Lung (tissue), 11 donors: ENCODE measurements at regions not wholly inside any gene's neighbourhood (a gene's known extent, or its start where the extent isn't known, plus 50 kb on each side); places are given as distances from the start of the nearest gene placed in this dataset.

Experiments used
- ATAC-seq: fragments of 200-7000 bp; cut with Tn5 transposase; one replicate; pipeline ENCODE4 v1.9.1; 2020; ENCODE audit warnings: moderate number of reproducible peaks; ENCODE audit not compliant: insufficient read depth, low FRiP score
- DNase-seq, 3 donors: peaks; one replicate each; pipeline ENCODE4 v3.0.0-alpha.2; 2013 to 2017
- H3K27ac ChIP-seq, 2 donors: one replicate each; pipeline ENCODE4 v1.5.1; 2013; ENCODE audit warnings: mild to moderate bottlenecking in 2 of 2, moderate library complexity in 2 of 2, control low read depth in 1 of 2, inconsistent platforms in 1 of 2, low read depth in 1 of 2, low read length in 1 of 2
- H3K27me3 ChIP-seq, 3 donors: one replicate each; pipeline ENCODE4 v1.5.1; 2013; ENCODE audit warnings: low read length in 2 of 3; ENCODE audit not compliant: control insufficient read depth in 3 of 3, insufficient read depth in 3 of 3
- H3K36me3 ChIP-seq, 4 donors: one replicate each; pipeline ENCODE4 v1.5.1; 2013; ENCODE audit warnings: low read length in 4 of 4, mild to moderate bottlenecking in 1 of 4, moderate library complexity in 1 of 4; ENCODE audit not compliant: control insufficient read depth in 4 of 4, insufficient read depth in 4 of 4
- H3K4me1 ChIP-seq, 5 donors: one replicate each; pipeline ENCODE4 v1.5.1; 2013; ENCODE audit warnings: low read length in 5 of 5, mild to moderate bottlenecking in 2 of 5, moderate library complexity in 1 of 5; ENCODE audit not compliant: control insufficient read depth in 5 of 5, insufficient read depth in 5 of 5
- H3K4me3 ChIP-seq: one replicate; pipeline ENCODE4 v1.5.1; 2013; ENCODE audit warnings: mild to moderate bottlenecking, control low read depth, moderate library complexity
- H3K9ac ChIP-seq, 2 donors: one replicate each; pipeline ENCODE4 v1.5.1; 2013; ENCODE audit warnings: low read length in 2 of 2, control low read depth in 1 of 2; ENCODE audit not compliant: insufficient read depth in 1 of 2
- H3K9me3 ChIP-seq, 4 donors: one replicate each; pipeline ENCODE4 v1.5.1; 2013; ENCODE audit warnings: low read length in 3 of 4, mild to moderate bottlenecking in 1 of 4, moderate library complexity in 1 of 4; ENCODE audit not compliant: control insufficient read depth in 4 of 4, insufficient read depth in 3 of 4
- WGBS, 2 donors: extraction: QIAGEN DNeasy Blood & Tissue Kit; methylation state at CpG; one replicate each; pipeline ENCODE4 v1.1.7; 2013; 5-methylcytosine and 5-hydroxymethylcytosine counted together
- TF ChIP-seq, protein P1 (sequence below): IDR thresholded peaks from 2 replicates; pipeline ENCODE4 v1.5.1; 2012; ENCODE audit warnings: mild to moderate bottlenecking; ENCODE audit errors: control extremely low read depth, extremely low read depth
- donor health status: control.
- donor health status: control.
- donor health status: Bipolar disorder and iron deficiency.
- donor health status: healthy.
- donor health status: DM: yes; HTN: yes; CAD: no.

DNA sequence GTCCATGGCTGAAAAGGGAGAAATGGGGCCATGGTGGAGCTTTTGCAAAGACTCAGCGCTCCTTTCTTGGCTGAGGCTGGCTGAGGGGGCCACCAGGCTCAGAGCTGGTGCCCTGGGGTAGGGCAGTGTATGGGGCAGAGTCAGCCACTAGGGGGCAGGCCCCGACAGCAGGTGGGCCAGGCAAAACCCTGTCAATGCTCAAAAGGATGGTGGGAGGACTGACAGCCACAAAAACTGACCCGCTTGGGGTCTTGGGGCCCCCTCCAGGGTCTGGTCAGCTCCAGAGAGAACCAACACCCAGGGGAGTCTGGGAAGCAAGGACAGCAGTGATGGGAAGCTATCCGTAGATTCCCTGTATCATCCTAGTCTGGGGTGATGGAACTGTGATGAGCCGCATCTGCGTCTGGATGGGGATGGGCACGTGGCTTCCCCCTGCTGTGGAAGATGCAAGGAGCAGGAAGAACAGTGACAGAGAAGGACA is 306.9 kb downstream of the DHX35 start:
- WGBS, 2 donors, result 48 to 54% methylated on average over 7 of the region's 7 CpGs
- DNase-seq (peak in 2 of 3 donors; percentile 51), ATAC-seq (peak; percentile 28)
- no peak overlapping the region for H3K4me3 ChIP-seq
- H3K9me3 ChIP-seq, result no peaks in the 10 kb centered on the region
- H3K36me3 ChIP-seq, result no peaks in the 10 kb centered on the region
- H3K27ac ChIP-seq, result no peak overlapping the region
- H3K4me1 ChIP-seq, result peaks cover 0 to 7% (median 0%) of the 10 kb centered on the region in 5 donors
- no peak overlapping the region for H3K9ac ChIP-seq
- TF ChIP-seq, protein P1, sequence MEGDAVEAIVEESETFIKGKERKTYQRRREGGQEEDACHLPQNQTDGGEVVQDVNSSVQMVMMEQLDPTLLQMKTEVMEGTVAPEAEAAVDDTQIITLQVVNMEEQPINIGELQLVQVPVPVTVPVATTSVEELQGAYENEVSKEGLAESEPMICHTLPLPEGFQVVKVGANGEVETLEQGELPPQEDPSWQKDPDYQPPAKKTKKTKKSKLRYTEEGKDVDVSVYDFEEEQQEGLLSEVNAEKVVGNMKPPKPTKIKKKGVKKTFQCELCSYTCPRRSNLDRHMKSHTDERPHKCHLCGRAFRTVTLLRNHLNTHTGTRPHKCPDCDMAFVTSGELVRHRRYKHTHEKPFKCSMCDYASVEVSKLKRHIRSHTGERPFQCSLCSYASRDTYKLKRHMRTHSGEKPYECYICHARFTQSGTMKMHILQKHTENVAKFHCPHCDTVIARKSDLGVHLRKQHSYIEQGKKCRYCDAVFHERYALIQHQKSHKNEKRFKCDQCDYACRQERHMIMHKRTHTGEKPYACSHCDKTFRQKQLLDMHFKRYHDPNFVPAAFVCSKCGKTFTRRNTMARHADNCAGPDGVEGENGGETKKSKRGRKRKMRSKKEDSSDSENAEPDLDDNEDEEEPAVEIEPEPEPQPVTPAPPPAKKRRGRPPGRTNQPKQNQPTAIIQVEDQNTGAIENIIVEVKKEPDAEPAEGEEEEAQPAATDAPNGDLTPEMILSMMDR, result peak; percentile 39
- H3K27me3 ChIP-seq, result peaks cover 0 to 6% (median 0%) of the 10 kb centered on the region in 3 donors

DNA sequence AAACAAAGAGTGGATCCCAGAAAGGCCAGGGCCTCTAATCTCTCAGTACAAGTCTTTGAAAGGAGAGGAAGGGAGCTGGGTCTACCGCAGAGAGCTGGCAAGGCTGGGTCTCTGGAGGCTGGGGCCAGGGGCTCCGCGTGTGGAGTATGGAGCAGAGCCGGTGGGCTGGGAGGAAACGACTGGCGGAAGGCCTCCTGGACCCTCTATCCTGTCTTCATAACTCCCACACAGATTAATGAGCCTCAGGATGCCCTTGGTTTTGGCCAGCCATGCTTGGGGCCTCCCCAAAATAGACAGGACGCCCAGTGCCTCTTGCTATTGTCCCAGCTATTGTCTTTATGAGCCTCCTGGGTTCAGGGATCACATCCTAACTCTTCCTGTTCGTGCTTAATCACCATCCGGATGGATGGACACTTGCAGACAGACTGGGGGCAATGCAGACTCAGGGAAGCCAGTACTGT is 306.4 kb downstream of the DHX35 start:
- H3K27ac ChIP-seq, result no peak overlapping the region

DNA sequence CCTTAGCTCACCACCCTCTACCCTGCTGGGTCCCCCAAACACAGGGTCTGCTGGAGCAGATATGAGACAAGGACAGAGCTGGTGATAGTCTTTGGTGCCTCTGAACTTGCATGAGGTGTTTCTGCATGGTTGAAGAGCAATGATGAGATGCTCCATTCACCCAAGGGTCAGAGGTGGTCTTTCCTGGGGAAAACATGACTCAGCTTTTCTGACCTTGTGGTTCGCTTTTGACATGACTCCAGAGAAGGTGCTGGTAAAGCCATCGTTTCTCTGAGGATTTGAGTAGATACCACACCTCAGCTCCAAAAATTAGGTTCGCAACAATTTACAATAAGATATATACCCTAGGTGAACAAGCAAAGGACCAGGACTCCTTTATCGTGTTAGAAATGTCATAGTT is 304.8 kb downstream of the DHX35 start:
- Histone ChIP-seq H3K36me3 (no peaks in the 10 kb centered on the region), H3K9me3 (no peaks in the 10 kb centered on the region), H3K4me1 (peaks cover 0 to 7% (median 0%) of the 10 kb centered on the region in 5 donors), H3K27me3 (peaks cover 0 to 6% (median 0%) of the 10 kb centered on the region in 3 donors), H3K4me3 (no peak overlapping the region), H3K9ac (no peak overlapping the region), H3K27ac (no peak overlapping the region)
- DNase-seq, result no peak
- WGBS, 2 donors, result 86 to 92% methylated on average over 4 of the region's 4 CpGs
- no peak for ATAC-seq
- TF ChIP-seq, protein P1, result no peak

More for the DNA sequence above, 306.4 kb downstream of the DHX35 start:
- TF ChIP-seq, protein P1, result no peak
- peaks cover 0 to 6% (median 0%) of the 10 kb centered on the region in 3 donors for H3K27me3 ChIP-seq
- peaks cover 0 to 7% (median 0%) of the 10 kb centered on the region in 5 donors for H3K4me1 ChIP-seq
- WGBS, 2 donors, result 68 to 74% methylated on average over 9 of the region's 9 CpGs
- no peaks in the 10 kb centered on the region for H3K9me3 ChIP-seq
- no peak overlapping the region for H3K4me3 ChIP-seq
- ATAC-seq, result no peak
- no peak overlapping the region for H3K9ac ChIP-seq
- DNase-seq, result peak in 2 of 3 donors; percentile 21 to 50
- no peaks in the 10 kb centered on the region for H3K36me3 ChIP-seq
